Endothelial cell of umbilical vein (primary cell): ENCODE measurements at regions not wholly inside any gene's neighbourhood (a gene's known extent, or its start where the extent isn't known, plus 50 kb on each side); places are given as distances from the start of the nearest gene placed in this dataset.

Source experiments
- BruUV-seq: library from RNA; stranded (reverse); fragments of 400-500 nt; replicated peaks from 2 replicates; lab custom pipeline; 2021; lab: Mats Ljungman, UMichigan
- CTCF ChIA-PET: fragments of 300-600, 350-600 bp; sonication (Branson Sonifier 250); formaldehyde crosslinking; loops from one replicate; lab custom pipeline; 2021; ENCODE audit warnings: antibody characterized with exemption, inconsistent platforms; lab: Charles Lee
- POLR2A ChIA-PET: fragments of 300-600, 350-600 bp; sonication (Branson Sonifier 250); formaldehyde crosslinking; loops from one replicate; lab custom pipeline; 2021; ENCODE audit warnings: antibody characterized with exemption, inconsistent platforms; lab: Charles Lee
- DNase-seq: peaks from one replicate; pipeline ENCODE4 v3.0.0-alpha.2; 2011; ENCODE audit warnings: low read depth, low spot score
- FAIRE-seq: peaks from 2 replicates; lab custom pipeline; 2011; peaks lifted over from hg19 to GRCh38; lab: Jason Lieb, UNC
- H2AFZ ChIP-seq: 2 replicates; pipeline ENCODE4 v1.6.0; 2012; ENCODE audit warnings: low read depth, low read length, control low read depth, inconsistent platforms
- H3K27ac ChIP-seq: 2 replicates; pipeline ENCODE4 v1.5.1; 2011; ENCODE audit warnings: low read depth, mild to moderate bottlenecking, control low read depth, low read length, moderate library complexity; ENCODE audit not compliant: insufficient read depth
- H3K27me3 ChIP-seq, 2 experiments: 2 replicates each; pipeline versions ENCODE4 v1.6.0 to v1.6.1; 2011; ENCODE audit warnings: low read length in 2 of 2, mixed read lengths in 1 of 2; ENCODE audit not compliant: control insufficient read depth in 2 of 2, insufficient read depth in 2 of 2
- H3K36me3 ChIP-seq, 2 experiments: 2 replicates in 1 of 2; 3 replicates in 1 of 2; pipeline ENCODE4 v1.5.1; 2011; ENCODE audit warnings: low read length in 2 of 2, mild to moderate bottlenecking in 1 of 2, moderate library complexity in 1 of 2; ENCODE audit not compliant: control insufficient read depth in 2 of 2, insufficient read depth in 2 of 2; ENCODE audit errors: extremely low read depth in 1 of 2
- H3K4me1 ChIP-seq: 3 replicates; pipeline ENCODE4 v1.5.1; 2011; ENCODE audit warnings: mild to moderate bottlenecking, low read length; ENCODE audit not compliant: control insufficient read depth, insufficient read depth; ENCODE audit errors: extremely low read depth
- H3K4me2 ChIP-seq: 2 replicates; pipeline ENCODE4 v1.6.1; 2011; ENCODE audit warnings: low read length, control low read depth, mixed read lengths; ENCODE audit not compliant: insufficient read depth
- H3K4me3 ChIP-seq, 3 experiments: fragments of 200-600 bp in 1 of 3; sonication (generic), shearing (Covaris generic) in 1 of 3; replicated peaks in 1 of 3; 2 replicates each; pipeline ENCODE4 v1.5.1; 2011 to 2016; ENCODE audit warnings: control low read depth in 3 of 3, low read length in 3 of 3, mild to moderate bottlenecking in 2 of 3, inconsistent platforms in 1 of 3, low read depth in 1 of 3, moderate library complexity in 1 of 3; ENCODE audit not compliant: insufficient read depth in 1 of 3
- H3K79me2 ChIP-seq: 2 replicates; pipeline ENCODE4 v1.6.0; 2012; ENCODE audit warnings: low read length, inconsistent platforms; ENCODE audit not compliant: control insufficient read depth, insufficient read depth
- H3K9ac ChIP-seq: replicated peaks from 2 replicates; pipeline ENCODE3; 2011; ENCODE audit warnings: low read length, control low read depth; ENCODE audit not compliant: insufficient read depth; ENCODE audit errors: extremely low read depth
- H3K9me1 ChIP-seq: replicated peaks from 3 replicates; pipeline ENCODE4 v1.6.0; 2011; ENCODE audit warnings: mild to moderate bottlenecking, low read length; ENCODE audit not compliant: control insufficient read depth, insufficient read depth; ENCODE audit errors: extremely low read depth
- H3K9me3 ChIP-seq: replicated peaks from 2 replicates; pipeline ENCODE4 v1.5.1; 2012; ENCODE audit warnings: low read length, inconsistent platforms; ENCODE audit not compliant: control insufficient read depth, insufficient read depth
- H4K20me1 ChIP-seq: replicated peaks from 2 replicates; pipeline ENCODE3; 2011; ENCODE audit warnings: mild to moderate bottlenecking, low read length; ENCODE audit not compliant: control insufficient read depth, insufficient read depth; ENCODE audit errors: extremely low read depth
- EZH2 ChIP-seq: IDR thresholded peaks from 2 replicates; pipeline ENCODE4 v1.6.1; 2012; ENCODE audit warnings: borderline replicate concordance, low read depth, mild to moderate bottlenecking, moderate library complexity, low read length, inconsistent platforms; ENCODE audit not compliant: severe bottlenecking
- FOS ChIP-seq: IDR thresholded peaks from 2 replicates; pipeline ENCODE4 v1.6.1; 2011; ENCODE audit warnings: mild to moderate bottlenecking, low read length, moderate library complexity, borderline replicate concordance; ENCODE audit not compliant: insufficient read depth
- GATA2 ChIP-seq: IDR thresholded peaks from 2 replicates; pipeline ENCODE4 v1.7.0; 2011; ENCODE audit warnings: low read depth, mild to moderate bottlenecking, moderate library complexity, mixed read lengths, low read length; ENCODE audit not compliant: insufficient read length, insufficient read depth
- JUN ChIP-seq: IDR thresholded peaks from 2 replicates; pipeline ENCODE4 v1.6.1; 2011; ENCODE audit warnings: borderline replicate concordance, low read depth; ENCODE audit not compliant: insufficient read length, insufficient read depth
- MYC ChIP-seq: IDR thresholded peaks from one replicate; pipeline ENCODE4 v1.6.1; 2011; ENCODE audit warnings: mild to moderate bottlenecking, low read depth, low read length
- POLR2A ChIP-seq: IDR thresholded peaks from 2 replicates; pipeline ENCODE4 v1.6.1; 2012; ENCODE audit warnings: low read depth, mild to moderate bottlenecking, control low read depth, low read length
- POLR2AphosphoS5 ChIP-seq: IDR thresholded peaks from 2 replicates; pipeline ENCODE4 v1.6.1; 2012; ENCODE audit warnings: low read depth, mild to moderate bottlenecking, control low read depth, low read length, moderate library complexity; ENCODE audit not compliant: insufficient read depth
- dilution Hi-C: fragments of 300-500 bp; cut with MboI; formaldehyde crosslinking; loops from one replicate; pipeline ENCODE4 v1.15.0; 2019; ENCODE audit warnings: low sequenced_read_pairs; ENCODE audit not compliant: extremely low pct_ligation_motif_present
- intact Hi-C: fragments of 100-400 bp; cut with micrococcal nuclease; formaldehyde crosslinking; loops from one replicate; pipeline ENCODE4 v1.10.0; 2022
- TF ChIP-seq, protein P1 (sequence below): IDR thresholded peaks from 2 replicates; pipeline ENCODE4 v1.6.1; 2011; ENCODE audit not compliant: insufficient read depth, insufficient read length
- TF ChIP-seq, protein P2 (sequence below), 2 donors: IDR thresholded peaks; 1 replicate in 1 of 2; 2 replicates in 1 of 2; pipeline ENCODE4 v1.5.1; 2011; ENCODE audit warnings: low read length in 2 of 2, mild to moderate bottlenecking in 2 of 2, moderate library complexity in 2 of 2, control low read depth in 1 of 2, inconsistent platforms in 1 of 2, low read depth in 1 of 2; ENCODE audit not compliant: insufficient read depth in 1 of 2; ENCODE audit errors: extremely low read depth in 1 of 2

DNA sequence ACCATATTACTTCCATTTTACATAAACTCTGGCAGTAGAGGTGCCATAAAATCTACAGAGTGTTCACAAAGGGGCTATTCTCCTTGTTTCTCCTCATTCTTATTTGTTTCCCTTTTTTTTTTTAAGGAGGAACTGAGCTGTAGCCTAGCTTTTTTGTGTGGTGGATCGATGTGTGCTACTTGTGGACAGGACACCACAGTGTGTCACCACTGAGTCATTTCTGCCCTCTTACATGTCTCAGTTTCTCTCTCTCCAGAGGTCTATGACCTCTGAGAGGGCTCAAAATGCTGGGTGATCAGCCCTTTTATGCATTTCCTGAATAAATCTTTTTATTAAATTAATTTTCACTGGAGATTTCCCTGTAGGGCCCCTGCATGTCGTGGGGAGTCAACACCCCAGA, 370.2 kb downstream of the ADGRD1 start:
- Histone ChIP-seq H3K4me1 (no peaks in the 10 kb centered on the region), H3K36me3 (no peaks in the 10 kb centered on the region), H3K4me3 (no peak overlapping the region), H3K4me2 (no peak overlapping the region), H3K9me3 (no peaks in the 10 kb centered on the region), H3K27ac (no peak overlapping the region), H3K27me3 (no peaks in the 10 kb centered on the region), H3K9ac (no peak overlapping the region), H3K9me1 (no peaks in the 10 kb centered on the region), H2AFZ (no peak overlapping the region), H4K20me1 (no peaks in the 10 kb centered on the region), H3K79me2 (no peaks in the 10 kb centered on the region)
- FAIRE-seq (no peak), DNase-seq (no peak)
- intact Hi-C loops = no loop called here
- no TSS peak for BruUV-seq
- dilution Hi-C loops = no loop called here
- ChIA-PET CTCF (no interaction called here), POLR2A (no interaction called here)
- TF ChIP-seq, protein P1, sequence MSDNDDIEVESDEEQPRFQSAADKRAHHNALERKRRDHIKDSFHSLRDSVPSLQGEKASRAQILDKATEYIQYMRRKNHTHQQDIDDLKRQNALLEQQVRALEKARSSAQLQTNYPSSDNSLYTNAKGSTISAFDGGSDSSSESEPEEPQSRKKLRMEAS = no peak
- TF ChIP-seq POLR2A = no peak
- no peak for TF ChIP-seq POLR2AphosphoS5
- no peak for TF ChIP-seq JUN
- no peak for TF ChIP-seq FOS
- no peak for TF ChIP-seq GATA2
- TF ChIP-seq MYC = no peak
- no peak for TF ChIP-seq EZH2
- TF ChIP-seq, protein P2, sequence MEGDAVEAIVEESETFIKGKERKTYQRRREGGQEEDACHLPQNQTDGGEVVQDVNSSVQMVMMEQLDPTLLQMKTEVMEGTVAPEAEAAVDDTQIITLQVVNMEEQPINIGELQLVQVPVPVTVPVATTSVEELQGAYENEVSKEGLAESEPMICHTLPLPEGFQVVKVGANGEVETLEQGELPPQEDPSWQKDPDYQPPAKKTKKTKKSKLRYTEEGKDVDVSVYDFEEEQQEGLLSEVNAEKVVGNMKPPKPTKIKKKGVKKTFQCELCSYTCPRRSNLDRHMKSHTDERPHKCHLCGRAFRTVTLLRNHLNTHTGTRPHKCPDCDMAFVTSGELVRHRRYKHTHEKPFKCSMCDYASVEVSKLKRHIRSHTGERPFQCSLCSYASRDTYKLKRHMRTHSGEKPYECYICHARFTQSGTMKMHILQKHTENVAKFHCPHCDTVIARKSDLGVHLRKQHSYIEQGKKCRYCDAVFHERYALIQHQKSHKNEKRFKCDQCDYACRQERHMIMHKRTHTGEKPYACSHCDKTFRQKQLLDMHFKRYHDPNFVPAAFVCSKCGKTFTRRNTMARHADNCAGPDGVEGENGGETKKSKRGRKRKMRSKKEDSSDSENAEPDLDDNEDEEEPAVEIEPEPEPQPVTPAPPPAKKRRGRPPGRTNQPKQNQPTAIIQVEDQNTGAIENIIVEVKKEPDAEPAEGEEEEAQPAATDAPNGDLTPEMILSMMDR (IDR thresholded peaks at IDR 0.05; ENCODE audit: extremely low read depth in 1 of 2, insufficient read depth in 1 of 2, low read depth in 1 of 2, low read length in 2 of 2) = no peak
